C4-2B (cell line): ENCODE measurements at regions not wholly inside any gene's neighbourhood (a gene's known extent, or its start where the extent isn't known, plus 50 kb on each side); places are given as distances from the start of the nearest gene placed in this dataset.

Experiments used
- H3K27ac ChIP-seq: fragments of 450-650 bp; 2 replicates; pipeline ENCODE4 v1.5.1; 2017
- ZFX ChIP-seq: fragments of 450-650 bp; IDR thresholded peaks from 2 replicates; pipeline ENCODE4 v1.6.1; 2017
- TF ChIP-seq, protein P1 (sequence below): fragments of 450-650 bp; conservative IDR thresholded peaks from 2 replicates; pipeline ENCODE4 v1.5.1; 2017; ENCODE audit warnings: mild to moderate bottlenecking

GRCh38 chr10:10527861-10528562 lies 489.7 kb upstream of the CELF2 start:
- no peak overlapping the region for H3K27ac ChIP-seq
- no peak for TF ChIP-seq ZFX
- TF ChIP-seq, protein P1, sequence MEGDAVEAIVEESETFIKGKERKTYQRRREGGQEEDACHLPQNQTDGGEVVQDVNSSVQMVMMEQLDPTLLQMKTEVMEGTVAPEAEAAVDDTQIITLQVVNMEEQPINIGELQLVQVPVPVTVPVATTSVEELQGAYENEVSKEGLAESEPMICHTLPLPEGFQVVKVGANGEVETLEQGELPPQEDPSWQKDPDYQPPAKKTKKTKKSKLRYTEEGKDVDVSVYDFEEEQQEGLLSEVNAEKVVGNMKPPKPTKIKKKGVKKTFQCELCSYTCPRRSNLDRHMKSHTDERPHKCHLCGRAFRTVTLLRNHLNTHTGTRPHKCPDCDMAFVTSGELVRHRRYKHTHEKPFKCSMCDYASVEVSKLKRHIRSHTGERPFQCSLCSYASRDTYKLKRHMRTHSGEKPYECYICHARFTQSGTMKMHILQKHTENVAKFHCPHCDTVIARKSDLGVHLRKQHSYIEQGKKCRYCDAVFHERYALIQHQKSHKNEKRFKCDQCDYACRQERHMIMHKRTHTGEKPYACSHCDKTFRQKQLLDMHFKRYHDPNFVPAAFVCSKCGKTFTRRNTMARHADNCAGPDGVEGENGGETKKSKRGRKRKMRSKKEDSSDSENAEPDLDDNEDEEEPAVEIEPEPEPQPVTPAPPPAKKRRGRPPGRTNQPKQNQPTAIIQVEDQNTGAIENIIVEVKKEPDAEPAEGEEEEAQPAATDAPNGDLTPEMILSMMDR: no peak

- no peak overlapping the region for H3K27ac ChIP-seq
- TF ChIP-seq, protein P1: no peak
- no peak for TF ChIP-seq ZFX
These were observed 489.1 kb upstream of the CELF2 start for GRCh38 chr10:10528563-10528910.

GRCh38 chr10:10530313-10530712 lies 487.4 kb upstream of the CELF2 start:
- no peak overlapping the region for H3K27ac ChIP-seq
- TF ChIP-seq ZFX: no peak
- TF ChIP-seq, protein P1: no peak

- H3K27ac ChIP-seq: no peak overlapping the region
- TF ChIP-seq, protein P1: no peak
- TF ChIP-seq ZFX: no peak
These were observed 485.4 kb upstream of the CELF2 start for GRCh38 chr10:10532236-10532635.

DNA sequence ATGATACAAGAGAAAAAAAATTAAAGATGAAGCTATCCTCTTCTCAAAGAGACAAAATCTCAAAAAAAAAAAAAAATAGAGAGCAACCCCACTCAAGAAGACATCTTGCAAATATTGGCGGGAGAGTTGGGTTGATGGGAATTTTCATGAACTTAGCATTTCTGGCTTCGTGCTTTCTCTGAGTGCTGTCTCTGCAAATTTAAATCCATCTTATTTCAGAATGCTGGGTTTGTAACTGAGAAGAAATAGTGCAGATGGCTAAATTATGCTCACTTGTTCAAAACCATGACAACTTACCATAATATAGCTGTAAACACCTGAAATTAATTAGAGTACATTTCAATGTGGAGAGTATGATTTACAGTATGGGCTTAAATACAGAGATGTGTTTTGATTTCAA lies 484.8 kb upstream of the CELF2 start:
- no peak overlapping the region for H3K27ac ChIP-seq
- TF ChIP-seq, protein P1: no peak
- TF ChIP-seq ZFX: no peak

DNA sequence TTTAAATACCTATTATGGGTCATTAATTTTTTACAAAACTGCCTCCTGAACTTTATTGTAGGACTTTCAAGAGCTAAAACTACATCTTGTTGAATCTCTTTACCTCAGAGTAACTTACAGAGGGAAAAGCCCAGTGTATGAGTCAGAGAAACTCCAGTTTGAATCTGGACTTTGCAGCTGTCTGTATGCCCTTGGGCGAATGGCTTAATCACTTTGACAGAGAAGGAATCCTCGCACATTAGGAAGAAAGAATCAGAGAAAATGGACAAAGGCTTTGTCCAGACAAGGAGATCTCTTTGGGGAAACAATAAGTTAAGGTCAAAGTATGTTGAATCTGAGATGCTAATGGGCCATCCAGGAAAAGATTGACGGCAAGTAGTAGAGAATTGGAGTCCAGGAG lies 484.2 kb upstream of the CELF2 start:
- TF ChIP-seq ZFX: no peak
- TF ChIP-seq, protein P1: no peak
- no peak overlapping the region for H3K27ac ChIP-seq

DNA sequence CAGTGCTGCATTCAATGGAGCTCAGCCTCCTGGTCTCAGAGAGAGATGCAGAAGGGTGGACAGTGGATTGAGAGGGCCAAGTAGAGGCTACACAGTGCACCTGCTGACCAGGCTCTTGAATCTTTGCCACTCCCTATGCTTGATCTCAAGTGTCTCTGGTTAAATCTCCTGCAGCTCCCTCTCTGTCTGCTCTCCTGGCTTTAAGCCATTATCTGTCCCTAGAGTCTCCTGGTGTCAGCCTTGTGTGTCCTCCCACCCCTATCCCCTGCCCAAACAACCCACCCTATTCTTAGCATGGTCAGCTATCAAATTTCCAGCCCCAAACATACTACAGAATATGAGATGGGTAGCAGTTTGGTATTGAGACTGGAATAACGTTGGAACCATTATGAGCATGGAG lies 479.3 kb upstream of the CELF2 start:
- no peak for TF ChIP-seq ZFX
- TF ChIP-seq, protein P1: no peak
- no peak overlapping the region for H3K27ac ChIP-seq
